ENCODE measurements at regions not wholly inside any gene's neighbourhood (a gene's known extent, or its start where the extent isn't known, plus 50 kb on each side); places are given as distances from the start of the nearest gene placed in this dataset.

GRCh38 chr9:90024409-90024808 lies 419.6 kb downstream of the GADD45G start:
- TF ChIP-seq CEBPB (IDR thresholded peaks at IDR 0.05) (no peak), TEAD4 (IDR thresholded peaks at IDR 0.05) (no peak), FOXM1 (IDR thresholded peaks at IDR 0.05; ENCODE audit: borderline replicate concordance, low read depth) (no peak), EGR1 (IDR thresholded peaks at IDR 0.05) (no peak), USF1 (IDR thresholded peaks at IDR 0.05) (no peak), MAX (IDR thresholded peaks at IDR 0.05) (no peak), RAD21 (IDR thresholded peaks at IDR 0.05; ENCODE audit: low read depth) (no peak), NFIC (IDR thresholded peaks at IDR 0.05) (no peak), EP300 (IDR thresholded peaks at IDR 0.05; ENCODE audit: borderline replicate concordance) (no peak), YY1 (IDR thresholded peaks at IDR 0.05; ENCODE audit: low read depth) (no peak), REST (IDR thresholded peaks at IDR 0.05; ENCODE audit: low read depth) (no peak), TCF12 (IDR thresholded peaks at IDR 0.05; ENCODE audit: low read depth) (no peak), TAF1 (IDR thresholded peaks at IDR 0.05; ENCODE audit: low read depth) (no peak)
